ENCODE measurements at regions not wholly inside any gene's neighbourhood (a gene's known extent, or its start where the extent isn't known, plus 50 kb on each side); places are given as distances from the start of the nearest gene placed in this dataset.
"Not testable (repeated sequence)": the region's sequence is repeated elsewhere in the genome, so short reads cannot be mapped to it uniquely, and the experiment has no call there.

DNA sequence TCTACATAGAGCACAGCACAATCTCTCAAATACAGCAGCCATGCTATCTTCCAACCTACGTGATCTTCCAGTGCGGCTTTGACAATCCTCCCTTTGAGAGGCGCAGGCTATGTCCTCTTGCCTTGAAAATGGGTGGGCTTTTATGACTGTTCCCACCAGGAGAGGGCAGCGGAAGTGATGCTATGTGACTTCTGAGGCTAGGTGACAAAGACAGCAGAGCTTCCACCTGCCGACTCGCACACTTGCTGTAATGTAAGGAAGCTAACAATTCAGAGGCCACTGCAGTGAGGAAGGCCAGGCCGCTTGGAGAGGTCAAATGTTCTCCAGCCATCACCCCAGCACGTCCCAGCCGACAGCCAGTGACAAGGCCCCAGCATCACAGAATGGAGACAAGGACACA, 65.8 kb downstream of the MRPL57 start:
- DNase-seq (ENCODE audit: low read depth) = no peak
- no peak overlapping the region for H3K9ac ChIP-seq (ENCODE audit: low read length)
- peaks cover 2% of the 10 kb centered on the region for H3K27me3 ChIP-seq (replicated peaks; ENCODE audit: control insufficient read depth, insufficient read depth, low read length)

DNA sequence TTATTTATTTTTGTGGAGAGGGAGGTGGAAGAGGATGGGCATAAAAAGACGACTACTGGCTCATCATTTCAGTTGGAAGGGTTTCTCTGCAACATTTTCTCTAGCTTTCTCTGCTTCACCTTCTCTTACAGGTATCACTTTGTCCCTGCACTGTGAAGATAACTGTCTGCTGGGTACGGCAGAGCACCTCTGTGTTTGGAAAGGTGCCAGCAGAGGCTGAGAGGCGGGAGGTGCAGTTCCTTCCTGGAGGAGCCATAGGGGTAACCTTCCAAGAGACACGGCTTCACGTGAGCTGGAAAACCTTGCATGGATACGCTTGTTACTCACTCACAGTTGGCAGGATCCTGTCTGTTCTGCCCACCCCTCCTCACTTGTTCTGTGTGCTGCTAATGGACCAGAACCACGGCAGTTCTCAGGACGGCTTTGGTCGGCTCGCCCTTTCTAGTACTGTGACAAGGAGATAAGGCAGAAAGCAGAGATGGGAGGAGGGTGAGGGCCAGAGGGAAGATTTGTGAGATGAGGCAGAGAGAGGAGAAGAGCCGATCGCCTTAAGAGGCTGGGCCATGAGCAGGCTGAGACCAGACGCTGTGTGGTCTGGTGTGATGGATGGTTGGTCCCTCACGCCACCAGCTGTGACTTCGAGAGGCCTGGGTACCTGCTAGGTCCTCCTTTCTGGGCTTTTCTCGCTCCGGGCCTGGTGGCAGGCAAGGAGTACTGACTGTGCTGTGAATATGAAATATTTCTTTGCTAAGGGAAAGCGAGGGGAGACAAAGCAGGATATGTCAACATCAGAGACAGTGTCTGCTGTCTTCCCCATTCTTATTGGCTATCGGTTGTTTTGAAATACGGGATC, 66.8 kb downstream of the MRPL57 start:
- H3K9me3 ChIP-seq (ENCODE audit: control insufficient read depth, low read length) = no peaks in the 10 kb centered on the region
- DNase-seq (ENCODE audit: low read depth) = no peak
- no peak overlapping the region for H3K9ac ChIP-seq (ENCODE audit: low read length)
- no peaks in the 10 kb centered on the region for H3K36me3 ChIP-seq (ENCODE audit: control insufficient read depth, insufficient read depth, low read length, severe bottlenecking)
- H3K27me3 ChIP-seq (replicated peaks; ENCODE audit: control insufficient read depth, insufficient read depth, low read length) = peaks cover 7% of the 10 kb centered on the region
- H3K4me1 ChIP-seq (ENCODE audit: control insufficient read depth, insufficient read depth, low read length) = no peaks in the 10 kb centered on the region
- no peak overlapping the region for H3K4me3 ChIP-seq (ENCODE audit: low read length)

More for the DNA sequence above, 65.8 kb downstream of the MRPL57 start:
- Histone ChIP-seq H3K9me3 (ENCODE audit: control insufficient read depth, low read length) (no peaks in the 10 kb centered on the region), H3K36me3 (ENCODE audit: control insufficient read depth, insufficient read depth, low read length, severe bottlenecking) (no peaks in the 10 kb centered on the region), H3K4me3 (ENCODE audit: low read length) (no peak overlapping the region), H3K4me1 (ENCODE audit: control insufficient read depth, insufficient read depth, low read length) (no peaks in the 10 kb centered on the region)

DNA sequence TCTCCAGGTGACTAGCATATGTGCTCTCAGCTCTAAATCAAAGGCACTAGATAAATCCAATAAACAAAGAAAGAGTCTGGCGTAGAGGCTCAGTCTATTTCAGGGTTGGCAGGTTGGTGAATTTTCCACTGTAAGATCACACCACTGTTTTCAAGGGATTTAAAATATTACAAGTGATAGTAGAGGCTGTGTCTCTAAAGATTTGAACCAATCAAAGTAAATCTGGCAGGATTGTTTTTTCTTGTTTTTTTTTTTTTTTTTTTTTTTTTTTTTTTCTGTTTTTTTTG, 67.4 kb downstream of the MRPL57 start:
- H3K4me3 ChIP-seq (ENCODE audit: low read length); H3K4me1 ChIP-seq (ENCODE audit: control insufficient read depth, insufficient read depth, low read length); H3K36me3 ChIP-seq (ENCODE audit: control insufficient read depth, insufficient read depth, low read length, severe bottlenecking); H3K9me3 ChIP-seq (ENCODE audit: control insufficient read depth, low read length); DNase-seq (ENCODE audit: low read depth); H3K9ac ChIP-seq (ENCODE audit: low read length): not testable (repeated sequence)
- H3K27me3 ChIP-seq (replicated peaks; ENCODE audit: control insufficient read depth, insufficient read depth, low read length) = peaks cover 11% of the 10 kb centered on the region

DNA sequence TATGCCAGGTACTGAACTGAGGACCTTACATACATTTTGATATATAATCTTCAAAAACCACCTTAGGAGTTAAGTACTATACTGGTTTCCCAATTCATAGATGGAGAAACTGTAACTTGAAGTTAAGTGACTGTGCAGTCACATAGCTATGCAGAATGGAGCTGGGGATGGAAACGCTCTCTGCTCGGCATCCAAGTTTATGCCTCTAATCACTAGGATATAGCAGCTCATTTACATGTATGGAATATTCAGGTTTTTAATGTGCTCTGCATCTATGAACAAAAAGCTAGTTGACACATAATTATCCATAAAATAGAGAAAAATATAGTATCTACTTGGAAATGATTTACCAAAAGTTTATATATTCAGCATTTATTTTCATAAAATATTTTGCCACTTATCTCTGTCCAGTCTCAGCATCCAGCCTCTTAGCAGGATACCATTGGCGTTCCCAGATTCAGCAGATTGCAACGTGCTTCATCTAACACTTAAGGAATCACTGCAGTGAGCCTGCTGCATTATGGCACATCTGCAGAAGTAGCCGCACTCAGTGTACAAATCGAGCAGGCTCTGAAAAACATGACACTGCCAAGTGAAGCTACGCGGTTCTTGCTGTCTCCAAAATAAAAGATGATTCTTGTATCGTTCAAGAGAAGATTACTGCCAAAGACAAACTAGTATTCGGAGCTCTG, 70.4 kb downstream of the MRPL57 start:
- H3K9ac ChIP-seq (ENCODE audit: low read length) = no peak overlapping the region
- no peaks in the 10 kb centered on the region for H3K36me3 ChIP-seq (ENCODE audit: control insufficient read depth, insufficient read depth, low read length, severe bottlenecking)
- H3K27me3 ChIP-seq (replicated peaks; ENCODE audit: control insufficient read depth, insufficient read depth, low read length) = peaks cover 11% of the 10 kb centered on the region
- DNase-seq (ENCODE audit: low read depth) = no peak
- no peaks in the 10 kb centered on the region for H3K4me1 ChIP-seq (ENCODE audit: control insufficient read depth, insufficient read depth, low read length)
- H3K4me3 ChIP-seq (ENCODE audit: low read length) = no peak overlapping the region
- H3K9me3 ChIP-seq (ENCODE audit: control insufficient read depth, low read length) = peaks cover 3% of the 10 kb centered on the region

DNA sequence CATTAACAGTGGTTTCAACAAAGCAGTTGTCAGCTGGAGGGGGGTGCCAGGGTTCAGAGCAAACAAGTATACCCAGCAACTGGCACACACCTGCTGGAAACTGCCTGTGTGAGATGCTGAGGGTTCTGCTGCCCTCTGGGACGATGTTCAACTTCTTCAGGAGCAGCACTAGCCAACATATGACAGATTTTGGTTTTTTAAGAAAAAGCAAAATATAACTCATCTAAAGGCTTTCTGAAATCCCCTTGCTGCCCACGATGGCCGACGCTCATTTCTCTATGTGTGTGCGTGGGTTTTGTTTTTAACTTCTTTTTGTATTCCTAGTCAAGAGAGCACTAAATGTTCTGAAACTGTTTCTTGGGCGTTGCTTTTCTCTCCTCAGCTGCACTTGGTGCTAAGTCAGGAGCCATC, 79.9 kb downstream of the MRPL57 start:
- Histone ChIP-seq H3K9ac (ENCODE audit: low read length) (no peak overlapping the region), H3K27me3 (replicated peaks; ENCODE audit: control insufficient read depth, insufficient read depth, low read length) (peaks cover 4% of the 10 kb centered on the region), H3K36me3 (ENCODE audit: control insufficient read depth, insufficient read depth, low read length, severe bottlenecking) (no peaks in the 10 kb centered on the region), H3K9me3 (ENCODE audit: control insufficient read depth, low read length) (peaks cover 3% of the 10 kb centered on the region), H3K4me3 (ENCODE audit: low read length) (no peak overlapping the region), H3K4me1 (ENCODE audit: control insufficient read depth, insufficient read depth, low read length) (no peaks in the 10 kb centered on the region)
- no peak for DNase-seq (ENCODE audit: low read depth)

DNA sequence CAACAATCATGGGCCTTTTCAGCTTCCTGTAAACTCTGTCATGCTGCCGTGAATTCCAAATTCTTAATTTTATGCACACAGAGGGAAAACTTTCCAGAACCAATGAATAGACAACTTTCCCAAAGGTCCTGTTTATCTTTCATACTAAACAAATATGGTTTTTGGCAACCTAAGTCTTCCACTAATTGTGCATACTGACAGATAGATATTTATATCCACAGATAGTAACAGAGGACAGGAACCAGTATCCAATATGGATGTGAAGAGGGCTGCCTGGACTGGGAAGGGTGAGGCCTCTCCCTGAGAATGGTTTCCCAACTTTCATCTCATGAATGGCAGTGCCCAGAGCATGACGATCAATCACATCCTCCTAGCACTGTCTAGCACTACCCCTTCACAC, 80.4 kb downstream of the MRPL57 start:
- Histone ChIP-seq H3K9ac (ENCODE audit: low read length) (no peak overlapping the region), H3K36me3 (ENCODE audit: control insufficient read depth, insufficient read depth, low read length, severe bottlenecking) (no peaks in the 10 kb centered on the region), H3K4me1 (ENCODE audit: control insufficient read depth, insufficient read depth, low read length) (no peaks in the 10 kb centered on the region), H3K9me3 (ENCODE audit: control insufficient read depth, low read length) (peaks cover under 1% of the 10 kb centered on the region), H3K27me3 (replicated peaks; ENCODE audit: control insufficient read depth, insufficient read depth, low read length) (peaks cover 4% of the 10 kb centered on the region), H3K4me3 (ENCODE audit: low read length) (no peak overlapping the region)
- no peak for DNase-seq (ENCODE audit: low read depth)

DNA sequence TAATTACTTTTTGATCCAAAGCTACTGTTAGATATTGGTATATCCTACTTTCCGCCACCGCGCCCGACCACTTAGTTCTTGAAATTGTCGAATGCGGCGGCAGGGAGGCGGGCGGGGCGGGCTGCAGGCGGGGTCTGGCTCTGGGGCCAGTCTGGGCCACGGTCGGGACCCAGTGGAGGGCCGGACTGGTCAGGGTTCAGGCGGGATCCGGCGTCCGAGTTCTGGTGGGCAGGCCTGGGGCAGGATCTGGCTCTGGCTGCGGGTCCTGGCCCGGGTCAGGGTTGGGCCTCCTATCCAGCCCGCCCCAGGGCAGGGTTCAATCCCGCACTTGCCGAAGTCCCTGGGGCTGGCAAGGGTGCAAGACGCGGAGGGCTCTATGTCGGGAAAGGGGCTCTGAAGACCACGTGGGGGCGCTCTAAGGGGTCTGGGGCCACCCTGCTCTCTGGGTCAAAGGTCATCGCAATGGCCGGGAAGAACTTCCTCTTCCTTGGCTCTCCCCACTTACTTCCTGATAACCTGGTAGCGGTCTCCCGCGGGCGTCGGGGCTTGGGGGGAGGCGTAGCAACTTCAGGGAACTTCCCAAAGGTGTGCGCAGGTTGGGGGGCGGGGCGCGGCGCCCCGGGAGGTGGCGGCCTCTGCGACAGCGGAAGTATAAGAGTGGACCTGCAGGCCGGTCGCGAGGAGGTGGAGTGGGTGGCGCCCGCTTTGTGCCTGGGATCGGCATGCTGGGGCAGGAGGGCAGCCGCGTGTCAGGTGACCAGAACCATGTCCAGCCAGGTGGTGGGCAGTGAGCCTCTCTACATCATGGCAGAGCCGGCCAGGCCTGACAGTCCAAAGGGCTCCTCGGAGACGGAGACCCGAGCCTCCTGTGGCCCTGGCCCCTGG, 83.4 kb downstream of the MRPL57 start:
- Histone ChIP-seq H3K9me3 (ENCODE audit: control insufficient read depth, low read length) (no peaks in the 10 kb centered on the region), H3K4me3 (ENCODE audit: low read length) (no peak overlapping the region), H3K4me1 (ENCODE audit: control insufficient read depth, insufficient read depth, low read length) (no peaks in the 10 kb centered on the region), H3K36me3 (ENCODE audit: control insufficient read depth, insufficient read depth, low read length, severe bottlenecking) (no peaks in the 10 kb centered on the region), H3K27me3 (replicated peaks; ENCODE audit: control insufficient read depth, insufficient read depth, low read length) (no peaks in the 10 kb centered on the region), H3K9ac (ENCODE audit: low read length) (no peak overlapping the region)
- DNase-seq (ENCODE audit: low read depth) = no peak

DNA sequence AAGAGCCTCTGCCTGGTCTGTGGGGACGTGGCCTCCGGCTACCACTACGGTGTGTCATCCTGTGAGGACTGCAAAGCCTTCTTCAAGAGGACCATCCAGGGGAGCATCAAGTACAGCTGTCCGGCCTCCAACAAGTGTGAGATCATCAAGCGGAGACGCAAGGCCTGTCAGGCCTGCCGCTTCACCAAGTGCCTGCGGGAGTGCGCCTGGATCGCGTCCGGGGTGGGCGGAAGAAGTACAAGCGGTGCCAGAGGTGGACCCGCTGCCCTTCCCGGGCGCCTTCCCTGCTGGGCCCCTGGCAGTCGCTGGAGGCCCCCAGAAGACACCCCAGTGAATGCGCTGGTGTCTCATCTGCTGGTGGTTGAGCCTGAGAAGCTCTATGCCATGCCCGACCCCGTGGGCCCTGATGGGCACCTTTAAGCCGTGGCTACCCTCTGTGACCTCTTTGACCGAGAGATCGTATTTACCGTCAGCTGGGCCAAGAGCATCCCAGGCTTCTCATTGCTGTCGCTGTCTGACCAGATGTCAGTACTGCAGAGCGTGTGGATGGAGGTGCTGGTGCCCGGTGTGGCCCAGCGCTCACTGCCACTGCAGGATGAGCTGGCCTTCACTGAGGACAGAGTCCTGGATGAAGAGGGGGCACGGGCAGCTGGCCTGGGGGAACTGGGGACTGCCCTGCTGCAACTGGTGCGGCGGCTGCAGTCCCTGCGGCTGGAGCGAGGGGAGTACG, 84.3 kb downstream of the MRPL57 start:
- H3K4me3 ChIP-seq (ENCODE audit: low read length); DNase-seq (ENCODE audit: low read depth); H3K36me3 ChIP-seq (ENCODE audit: control insufficient read depth, insufficient read depth, low read length, severe bottlenecking); H3K9ac ChIP-seq (ENCODE audit: low read length); H3K9me3 ChIP-seq (ENCODE audit: control insufficient read depth, low read length); H3K4me1 ChIP-seq (ENCODE audit: control insufficient read depth, insufficient read depth, low read length); H3K27me3 ChIP-seq (replicated peaks; ENCODE audit: control insufficient read depth, insufficient read depth, low read length): not testable (repeated sequence)

DNA sequence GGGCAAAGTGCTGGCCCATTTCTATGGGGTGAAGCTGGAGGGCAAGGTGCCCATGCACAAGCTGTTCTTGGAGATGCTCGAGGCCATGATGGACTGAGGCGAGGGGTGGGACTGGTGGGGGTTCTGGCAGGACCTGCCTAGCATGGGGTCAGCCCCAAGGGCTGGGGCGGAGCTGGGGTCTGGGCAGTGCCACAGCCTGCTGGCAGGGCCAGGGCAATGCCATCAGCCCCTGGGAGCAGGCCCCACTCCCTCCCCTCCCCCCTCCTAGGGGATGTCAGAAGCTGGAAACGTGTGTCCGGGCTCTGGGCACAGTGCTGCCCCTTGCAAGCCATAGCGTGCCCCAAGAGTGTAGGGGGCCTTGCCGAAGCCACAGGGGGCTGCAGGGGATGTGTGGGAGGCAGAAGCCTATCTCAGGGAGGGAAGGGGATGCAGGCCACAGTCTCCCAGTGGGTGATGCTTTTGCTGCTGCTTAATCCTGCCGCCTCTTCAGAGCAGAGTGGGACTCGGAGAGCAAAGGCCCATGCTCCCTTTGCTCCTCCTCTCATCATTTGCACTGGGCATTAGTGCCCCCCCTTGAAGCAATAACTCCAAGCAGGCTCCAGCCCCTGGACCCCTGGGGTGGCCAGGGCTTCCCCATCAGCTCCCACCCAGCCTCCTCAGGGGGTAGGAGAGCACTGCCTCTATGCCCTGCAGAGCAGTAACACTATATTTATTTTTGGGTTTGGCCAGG, 85.2 kb downstream of the MRPL57 start:
- DNase-seq (ENCODE audit: low read depth); H3K4me3 ChIP-seq (ENCODE audit: low read length); H3K9me3 ChIP-seq (ENCODE audit: control insufficient read depth, low read length); H3K9ac ChIP-seq (ENCODE audit: low read length); H3K36me3 ChIP-seq (ENCODE audit: control insufficient read depth, insufficient read depth, low read length, severe bottlenecking); H3K27me3 ChIP-seq (replicated peaks; ENCODE audit: control insufficient read depth, insufficient read depth, low read length); H3K4me1 ChIP-seq (ENCODE audit: control insufficient read depth, insufficient read depth, low read length): not testable (repeated sequence)

DNA sequence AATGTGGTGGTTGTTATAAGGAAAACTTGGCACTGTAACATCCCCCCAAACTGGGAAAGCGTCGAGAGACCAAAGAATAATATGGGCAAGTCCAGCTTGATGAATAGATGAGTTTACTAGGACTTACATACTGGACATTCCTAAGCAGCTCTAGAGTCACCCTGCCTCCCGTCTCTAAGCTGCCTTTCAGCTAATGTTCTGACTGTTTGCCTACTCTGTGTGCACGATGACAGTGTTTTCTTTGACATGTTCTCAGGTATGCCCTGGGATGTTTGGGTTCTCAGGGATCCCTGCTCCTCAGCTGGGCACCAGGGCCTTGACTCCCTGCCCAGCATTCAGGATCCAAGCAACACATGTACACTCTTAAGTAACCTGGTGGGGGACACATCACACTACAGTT, 87.5 kb downstream of the MRPL57 start:
- not testable (repeated sequence) for H3K36me3 ChIP-seq (ENCODE audit: control insufficient read depth, insufficient read depth, low read length, severe bottlenecking); H3K9me3 ChIP-seq (ENCODE audit: control insufficient read depth, low read length); DNase-seq (ENCODE audit: low read depth)

More for the DNA sequence above, 87.5 kb downstream of the MRPL57 start:
- not testable (repeated sequence) for H3K9ac ChIP-seq (ENCODE audit: low read length); H3K27me3 ChIP-seq (replicated peaks; ENCODE audit: control insufficient read depth, insufficient read depth, low read length); H3K4me1 ChIP-seq (ENCODE audit: control insufficient read depth, insufficient read depth, low read length); H3K4me3 ChIP-seq (ENCODE audit: low read length)

Data from adipocyte (in vitro differentiated cells).